Lower lobe of right lung (tissue), 2 donors: ENCODE measurements at regions not wholly inside any gene's neighbourhood (a gene's known extent, or its start where the extent isn't known, plus 50 kb on each side); places are given as distances from the start of the nearest gene placed in this dataset.
"Not testable (repeated sequence)": the region's sequence is repeated elsewhere in the genome, so short reads cannot be mapped to it uniquely, and the experiment has no call there.

ENCODE experiments used
- ATAC-seq, 2 donors: fragments of 200-7000 bp; cut with Tn5 transposase; one replicate each; pipeline ENCODE4 v1.9.1; 2020 to 2022; ENCODE audit warnings: mild to moderate bottlenecking in 2 of 2, moderate library complexity in 2 of 2
- DNase-seq: peaks from one replicate; pipeline ENCODE4 v3.0.0-alpha.2; 2020
- H3K27ac ChIP-seq: fragments of 200-600 bp; one replicate; pipeline ENCODE4 v1.8.0; 2022
- H3K27me3 ChIP-seq: fragments of 200-600 bp; one replicate; pipeline ENCODE4 v1.8.0; 2022; ENCODE audit warnings: low read depth
- H3K36me3 ChIP-seq: fragments of 200-600 bp; one replicate; pipeline ENCODE4 v1.8.0; 2022; ENCODE audit warnings: mild to moderate bottlenecking
- H3K4me1 ChIP-seq: fragments of 200-600 bp; one replicate; pipeline ENCODE4 v1.8.0; 2022
- H3K4me3 ChIP-seq: fragments of 200-600 bp; one replicate; pipeline ENCODE4 v1.8.0; 2022; ENCODE audit warnings: mild to moderate bottlenecking
- H3K9me3 ChIP-seq: fragments of 200-600 bp; one replicate; pipeline ENCODE4 v1.8.0; 2022
- CTCF ChIP-seq: fragments of 200-600 bp; IDR thresholded peaks from one replicate; pipeline ENCODE4 v1.8.0; 2022; ENCODE audit warnings: antibody characterized with exemption, mild to moderate bottlenecking
- intact Hi-C: fragments of 100-400 bp; cut with DNase I; formaldehyde crosslinking; loops from one replicate; pipeline ENCODE4 v1.11.0; 2022
- donor health status: DM: no; HTN: yes; CAD: no; lungs with severe emphysema.

GRCh38 chr20:6660441-6660840 is 107.0 kb upstream of the BMP2 start:
- DNase-seq (peak; percentile 56), ATAC-seq (peak; percentile 85 to 92)
- TF ChIP-seq CTCF = no peak
- Histone ChIP-seq H3K4me1 (no peaks in the 10 kb centered on the region), H3K9me3 (no peaks in the 10 kb centered on the region), H3K36me3 (no peaks in the 10 kb centered on the region), H3K4me3 (no peak overlapping the region), H3K27ac (no peak overlapping the region), H3K27me3 (no peaks in the 10 kb centered on the region)
- intact Hi-C loops = no loop called here

GRCh38 chr20:6658909-6659308 is 108.6 kb upstream of the BMP2 start:
- H3K27ac ChIP-seq, H3K9me3 ChIP-seq, H3K4me3 ChIP-seq, H3K27me3 ChIP-seq, ATAC-seq, H3K36me3 ChIP-seq, DNase-seq, intact Hi-C loops, H3K4me1 ChIP-seq: not testable (repeated sequence)

GRCh38 chr20:6657904-6658303 is 109.6 kb upstream of the BMP2 start:
- Histone ChIP-seq H3K4me3 (no peak overlapping the region), H3K36me3 (no peaks in the 10 kb centered on the region), H3K27me3 (no peaks in the 10 kb centered on the region), H3K27ac (no peak overlapping the region), H3K9me3 (no peaks in the 10 kb centered on the region), H3K4me1 (no peaks in the 10 kb centered on the region)
- DNase-seq = no peak
- intact Hi-C loops = no loop called here
- TF ChIP-seq CTCF = no peak
- ATAC-seq = no peak

DNA sequence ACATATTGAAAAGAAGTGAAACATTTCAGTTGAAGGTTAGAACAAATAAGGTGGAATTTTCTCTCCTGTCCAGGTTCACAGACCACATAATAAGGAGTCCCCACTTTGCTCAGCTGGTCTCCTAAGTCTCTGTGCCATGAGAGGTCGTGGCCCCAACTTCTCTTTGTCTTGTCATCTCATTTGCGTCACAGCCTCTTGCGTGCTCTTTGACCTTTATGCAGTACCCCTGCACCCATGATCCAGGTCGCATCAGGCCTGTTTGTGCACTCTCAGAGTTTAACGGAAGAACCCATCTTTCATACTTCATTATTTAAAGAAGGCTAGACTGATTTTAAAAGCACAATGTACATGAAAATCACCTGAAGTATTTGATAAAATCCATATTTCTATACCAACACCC is 110.4 kb upstream of the BMP2 start:
- no peaks in the 10 kb centered on the region for H3K9me3 ChIP-seq
- no peak overlapping the region for H3K4me3 ChIP-seq
- TF ChIP-seq CTCF = no peak
- DNase-seq (no peak), ATAC-seq (no peak)
- intact Hi-C loops = no loop called here
- H3K27ac ChIP-seq = no peak overlapping the region
- no peaks in the 10 kb centered on the region for H3K36me3 ChIP-seq
- no peaks in the 10 kb centered on the region for H3K4me1 ChIP-seq
- H3K27me3 ChIP-seq = no peaks in the 10 kb centered on the region

GRCh38 chr20:6654513-6655252 is 112.8 kb upstream of the BMP2 start:
- no peaks in the 10 kb centered on the region for H3K27me3 ChIP-seq
- intact Hi-C loops = no loop called here
- no peak overlapping the region for H3K27ac ChIP-seq
- H3K36me3 ChIP-seq = no peaks in the 10 kb centered on the region
- no peaks in the 10 kb centered on the region for H3K9me3 ChIP-seq
- no peaks in the 10 kb centered on the region for H3K4me1 ChIP-seq
- ATAC-seq = no peak
- no peak for TF ChIP-seq CTCF
- no peak overlapping the region for H3K4me3 ChIP-seq
- no peak for DNase-seq

GRCh38 chr20:6651561-6651960 is 115.9 kb upstream of the BMP2 start:
- no peaks in the 10 kb centered on the region for H3K27me3 ChIP-seq
- no peaks in the 10 kb centered on the region for H3K9me3 ChIP-seq
- intact Hi-C loops = no loop called here
- no peaks in the 10 kb centered on the region for H3K4me1 ChIP-seq
- H3K36me3 ChIP-seq = no peaks in the 10 kb centered on the region
- no peak overlapping the region for H3K27ac ChIP-seq
- TF ChIP-seq CTCF = no peak
- DNase-seq = no peak
- H3K4me3 ChIP-seq = no peak overlapping the region
- ATAC-seq = no peak
